Lower leg skin (tissue), 3 donors: ENCODE measurements at regions not wholly inside any gene's neighbourhood (a gene's known extent, or its start where the extent isn't known, plus 50 kb on each side); places are given as distances from the start of the nearest gene placed in this dataset.

Source experiments
- CTCF ChIP-seq, 3 donors: fragments of 450-650 bp; IDR thresholded peaks; one replicate each; pipeline ENCODE4 v1.5.1; 2016; ENCODE audit warnings: antibody characterized with exemption in 3 of 3, mild to moderate bottlenecking in 3 of 3, moderate library complexity in 2 of 3
- POLR2A ChIP-seq, 2 donors: fragments of 450-650 bp; IDR thresholded peaks; one replicate each; pipeline ENCODE4 v1.6.1; 2016 to 2017; ENCODE audit warnings: antibody characterized with exemption in 2 of 2, mild to moderate bottlenecking in 1 of 2, moderate library complexity in 1 of 2

- TF ChIP-seq POLR2A (IDR thresholded peaks at IDR 0.05) (no peak), CTCF (IDR thresholded peaks at IDR 0.05) (no peak)
Measured at GRCh38 chr10:52390388-52390787, 76.3 kb downstream of the DKK1 start.
